BE2C (cell line): ENCODE measurements at regions not wholly inside any gene's neighbourhood (a gene's known extent, or its start where the extent isn't known, plus 50 kb on each side); places are given as distances from the start of the nearest gene placed in this dataset.

Experiments used
- DNase-seq: peaks from one replicate; pipeline ENCODE4 v3.0.0-alpha.2; 2020
- H3K27me3 ChIP-seq: fragments of 250-450 bp; sonication (Bioruptor Pico); 2 replicates; pipeline ENCODE4 v1.5.1; 2020; ENCODE audit warnings: mild to moderate bottlenecking
- H3K36me3 ChIP-seq: fragments of 250-450 bp; sonication (Bioruptor Pico); 2 replicates; pipeline ENCODE4 v1.5.1; 2020; ENCODE audit warnings: mild to moderate bottlenecking
- H3K4me1 ChIP-seq: fragments of 250-450 bp; sonication (Bioruptor Pico); 2 replicates; pipeline ENCODE4 v1.5.1; 2020
- H3K4me3 ChIP-seq: 2 replicates; pipeline ENCODE4 v1.5.1; 2011; ENCODE audit warnings: low read depth, low read length
- H3K9me3 ChIP-seq: fragments of 250-450 bp; sonication (Bioruptor Pico); 2 replicates; pipeline ENCODE4 v1.5.1; 2020
- TF ChIP-seq, protein P1 (sequence below): IDR thresholded peaks from 2 replicates; pipeline ENCODE4 v1.5.1; 2012; ENCODE audit warnings: mild to moderate bottlenecking, low read depth, low read length

DNA sequence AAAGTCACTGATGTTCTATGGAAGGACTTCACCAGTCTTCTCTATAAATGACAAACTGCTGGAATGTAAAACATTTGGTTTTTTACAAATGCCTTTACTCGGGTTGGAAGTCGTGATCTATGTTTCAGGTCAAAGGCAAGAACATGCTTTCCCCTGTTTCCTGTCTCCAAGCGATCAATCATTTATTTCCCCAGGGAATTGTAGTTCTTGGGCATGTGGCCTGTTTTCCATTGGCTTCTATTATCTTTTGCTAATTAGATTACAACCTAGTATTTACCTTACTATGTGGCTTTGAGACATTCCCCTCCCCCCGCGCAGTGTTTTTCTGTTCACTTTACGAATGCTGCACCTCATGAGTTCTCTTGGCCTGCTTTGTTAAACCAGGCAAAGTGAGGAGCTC, 684.2 kb downstream of the EPHA4 start:
- TF ChIP-seq, protein P1, sequence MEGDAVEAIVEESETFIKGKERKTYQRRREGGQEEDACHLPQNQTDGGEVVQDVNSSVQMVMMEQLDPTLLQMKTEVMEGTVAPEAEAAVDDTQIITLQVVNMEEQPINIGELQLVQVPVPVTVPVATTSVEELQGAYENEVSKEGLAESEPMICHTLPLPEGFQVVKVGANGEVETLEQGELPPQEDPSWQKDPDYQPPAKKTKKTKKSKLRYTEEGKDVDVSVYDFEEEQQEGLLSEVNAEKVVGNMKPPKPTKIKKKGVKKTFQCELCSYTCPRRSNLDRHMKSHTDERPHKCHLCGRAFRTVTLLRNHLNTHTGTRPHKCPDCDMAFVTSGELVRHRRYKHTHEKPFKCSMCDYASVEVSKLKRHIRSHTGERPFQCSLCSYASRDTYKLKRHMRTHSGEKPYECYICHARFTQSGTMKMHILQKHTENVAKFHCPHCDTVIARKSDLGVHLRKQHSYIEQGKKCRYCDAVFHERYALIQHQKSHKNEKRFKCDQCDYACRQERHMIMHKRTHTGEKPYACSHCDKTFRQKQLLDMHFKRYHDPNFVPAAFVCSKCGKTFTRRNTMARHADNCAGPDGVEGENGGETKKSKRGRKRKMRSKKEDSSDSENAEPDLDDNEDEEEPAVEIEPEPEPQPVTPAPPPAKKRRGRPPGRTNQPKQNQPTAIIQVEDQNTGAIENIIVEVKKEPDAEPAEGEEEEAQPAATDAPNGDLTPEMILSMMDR: no peak
- DNase-seq: peak; percentile 9
- H3K4me3 ChIP-seq: no peak overlapping the region
- H3K4me1 ChIP-seq: no peaks in the 10 kb centered on the region
- no peaks in the 10 kb centered on the region for H3K36me3 ChIP-seq
- H3K27me3 ChIP-seq: no peaks in the 10 kb centered on the region
- no peaks in the 10 kb centered on the region for H3K9me3 ChIP-seq

DNA sequence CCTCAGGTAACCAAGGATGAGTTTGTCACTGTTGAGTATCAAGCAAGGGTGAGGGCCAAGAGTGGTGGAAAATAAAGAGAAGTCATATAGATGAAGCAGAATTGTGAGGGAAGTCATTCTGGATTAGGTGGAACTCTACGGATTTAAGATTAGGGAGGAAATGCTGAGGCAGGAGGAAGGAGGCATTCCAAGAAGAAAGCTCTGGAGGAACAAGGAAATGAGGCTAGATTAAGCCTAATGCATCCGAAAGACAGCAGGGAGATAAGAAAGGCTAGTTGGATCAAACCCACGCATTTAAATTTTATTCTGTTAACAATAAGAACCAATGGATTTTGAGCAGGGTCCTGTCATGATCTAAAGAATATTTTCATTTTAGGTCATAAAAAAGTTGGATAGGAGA, 681.2 kb downstream of the EPHA4 start:
- no peaks in the 10 kb centered on the region for H3K36me3 ChIP-seq
- no peak for DNase-seq
- H3K4me3 ChIP-seq: no peak overlapping the region
- H3K4me1 ChIP-seq: no peaks in the 10 kb centered on the region
- H3K27me3 ChIP-seq: no peaks in the 10 kb centered on the region
- TF ChIP-seq, protein P1: no peak
- no peaks in the 10 kb centered on the region for H3K9me3 ChIP-seq

DNA sequence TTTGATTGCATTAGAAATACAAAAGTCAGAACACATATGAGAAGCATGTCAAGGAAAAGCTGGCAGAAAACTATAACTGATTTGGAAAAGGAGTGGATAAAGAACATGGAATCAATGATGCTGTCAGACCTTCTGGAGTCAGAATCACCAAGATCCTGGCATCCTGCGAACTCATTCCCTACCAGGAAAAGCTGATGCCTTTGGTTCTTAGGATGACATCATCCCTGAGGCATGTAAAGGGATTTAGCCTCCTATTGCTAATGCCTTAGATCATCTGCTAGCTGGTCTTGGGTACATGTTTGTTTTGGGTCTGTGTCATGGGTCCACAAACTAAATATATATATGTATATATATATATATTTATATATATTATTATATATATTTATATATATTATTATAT, 680.7 kb downstream of the EPHA4 start:
- no peaks in the 10 kb centered on the region for H3K9me3 ChIP-seq
- DNase-seq: no peak

DNA sequence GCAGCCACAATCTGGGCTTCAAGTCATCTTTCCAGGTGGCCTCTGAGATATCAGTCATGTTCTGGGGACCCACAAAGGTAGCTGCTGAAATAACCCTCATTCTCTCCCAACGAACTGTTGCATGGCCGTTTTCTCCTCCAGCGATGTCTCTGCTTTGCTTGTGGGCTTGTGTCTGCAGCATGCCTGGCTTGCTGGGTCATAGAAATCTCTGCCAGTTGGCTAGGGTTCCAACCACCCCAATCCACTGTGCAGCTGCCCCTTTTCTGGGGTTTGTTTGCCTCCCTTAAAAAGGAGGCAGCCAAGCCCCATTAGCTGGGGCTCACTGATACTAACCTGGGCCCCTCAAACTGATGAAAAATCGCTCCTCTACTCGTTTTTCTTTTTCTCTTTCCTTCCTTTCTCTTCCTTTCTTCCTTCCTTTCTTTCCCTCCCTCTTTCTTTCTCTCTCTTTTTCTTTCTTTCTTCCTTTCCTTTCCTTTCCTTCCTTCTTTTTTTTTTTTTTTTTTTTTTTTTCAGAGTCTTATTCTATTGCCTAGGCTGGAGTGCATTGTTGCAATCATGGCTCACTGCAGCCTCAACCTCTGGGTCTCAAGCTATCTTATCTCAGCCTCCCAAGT, 680.0 kb downstream of the EPHA4 start:
- Histone ChIP-seq H3K36me3 (no peaks in the 10 kb centered on the region), H3K4me1 (no peaks in the 10 kb centered on the region), H3K4me3 (no peak overlapping the region), H3K9me3 (no peaks in the 10 kb centered on the region), H3K27me3 (no peaks in the 10 kb centered on the region)
- DNase-seq: no peak
- TF ChIP-seq, protein P1: no peak

More for the DNA sequence above, 680.7 kb downstream of the EPHA4 start:
- Histone ChIP-seq H3K36me3 (no peaks in the 10 kb centered on the region), H3K4me1 (no peaks in the 10 kb centered on the region), H3K4me3 (no peak overlapping the region), H3K27me3 (no peaks in the 10 kb centered on the region)
- TF ChIP-seq, protein P1: no peak

DNA sequence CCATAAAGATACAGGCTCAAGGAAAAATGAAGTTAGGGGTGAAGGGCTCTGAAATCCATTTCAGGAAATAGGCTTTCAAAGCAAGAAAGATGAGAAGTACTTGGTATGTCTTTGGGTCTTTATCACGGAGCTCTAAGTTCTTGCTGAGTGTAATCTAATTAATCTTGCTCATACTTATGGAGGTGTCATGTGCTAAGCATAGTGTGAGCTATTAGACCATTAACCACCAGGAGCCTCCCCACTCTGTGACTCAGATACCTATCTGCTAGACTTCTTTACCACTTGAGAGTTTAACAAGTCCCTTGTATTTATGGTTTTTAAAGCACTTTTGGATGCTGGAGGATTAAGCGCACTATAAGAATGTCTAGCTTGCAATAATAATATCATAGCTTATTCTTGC, 678.7 kb downstream of the EPHA4 start:
- TF ChIP-seq, protein P1: no peak
- Histone ChIP-seq H3K4me1 (no peaks in the 10 kb centered on the region), H3K9me3 (no peaks in the 10 kb centered on the region), H3K4me3 (no peak overlapping the region), H3K36me3 (no peaks in the 10 kb centered on the region), H3K27me3 (no peaks in the 10 kb centered on the region)
- DNase-seq: no peak

DNA sequence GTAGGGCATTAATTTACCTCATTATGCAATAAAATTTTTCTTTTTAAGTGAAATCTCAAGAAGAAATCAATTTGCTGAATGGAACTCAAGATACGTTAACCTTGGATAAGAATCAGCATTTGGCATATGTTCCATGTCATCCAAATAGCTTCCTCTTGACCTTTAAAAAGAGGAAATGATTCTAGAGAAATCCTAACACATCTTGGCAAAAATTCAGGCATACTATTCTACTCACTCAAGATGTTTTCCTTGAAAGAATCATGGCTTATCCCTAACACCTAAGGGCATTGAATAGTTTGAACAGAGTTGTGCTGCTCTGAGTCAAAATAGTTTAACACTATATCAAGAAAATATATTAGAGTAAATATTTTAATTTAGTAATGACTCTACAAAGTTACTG, 678.0 kb downstream of the EPHA4 start:
- Histone ChIP-seq H3K36me3 (no peaks in the 10 kb centered on the region), H3K9me3 (no peaks in the 10 kb centered on the region), H3K4me3 (no peak overlapping the region), H3K27me3 (no peaks in the 10 kb centered on the region), H3K4me1 (no peaks in the 10 kb centered on the region)
- DNase-seq: no peak
- TF ChIP-seq, protein P1: no peak
